Mucosa of rectum (tissue), 2 donors: ENCODE measurements at regions not wholly inside any gene's neighbourhood (a gene's known extent, or its start where the extent isn't known, plus 50 kb on each side); places are given as distances from the start of the nearest gene placed in this dataset.
"Not testable (repeated sequence)": the region's sequence is repeated elsewhere in the genome, so short reads cannot be mapped to it uniquely, and the experiment has no call there.

Experiments
- H3K27ac ChIP-seq, 2 donors: one replicate each; pipeline ENCODE4 v1.7.0; 2013; ENCODE audit warnings: inconsistent platforms in 2 of 2, low read depth in 2 of 2, low read length in 2 of 2
- H3K27me3 ChIP-seq, 2 donors: one replicate each; pipeline ENCODE4 v1.7.0; 2013; ENCODE audit warnings: low read length in 2 of 2; ENCODE audit not compliant: control insufficient read depth in 2 of 2, insufficient read depth in 2 of 2
- H3K36me3 ChIP-seq, 2 donors: one replicate each; pipeline ENCODE4 v1.7.0; 2013; ENCODE audit warnings: low read length in 2 of 2; ENCODE audit not compliant: control insufficient read depth in 2 of 2, insufficient read depth in 2 of 2
- H3K4me1 ChIP-seq, 2 donors: one replicate each; pipeline ENCODE4 v1.7.0; 2013; ENCODE audit warnings: low read length in 2 of 2, mild to moderate bottlenecking in 1 of 2; ENCODE audit not compliant: control insufficient read depth in 2 of 2, insufficient read depth in 2 of 2
- H3K4me3 ChIP-seq, 2 donors: one replicate each; pipeline ENCODE4 v1.7.0; 2013; ENCODE audit warnings: low read length in 2 of 2
- H3K9ac ChIP-seq, 2 donors: one replicate each; pipeline ENCODE4 v1.7.0; 2013; ENCODE audit warnings: low read length in 2 of 2, low read depth in 1 of 2, mild to moderate bottlenecking in 1 of 2
- H3K9me3 ChIP-seq, 2 donors: one replicate each; pipeline ENCODE4 v1.7.0; 2013; ENCODE audit warnings: low read length in 2 of 2; ENCODE audit not compliant: control insufficient read depth in 2 of 2
- donor health status: healthy.
- donor health status: Normal muscosa, but diverticular disease.

- Histone ChIP-seq H3K9me3 (no peaks in the 10 kb centered on the region), H3K36me3 (no peaks in the 10 kb centered on the region), H3K4me3 (no peak overlapping the region), H3K9ac (no peak overlapping the region), H3K4me1 (no peaks in the 10 kb centered on the region), H3K27ac (no peak overlapping the region), H3K27me3 (no peaks in the 10 kb centered on the region)
These were observed 579.4 kb upstream of the FAM98A start for GRCh38 chr2:34178482-34178881.

GRCh38 chr2:34176693-34177092, 577.6 kb upstream of the FAM98A start:
- Histone ChIP-seq H3K27ac (no peak overlapping the region), H3K9ac (no peak overlapping the region), H3K4me1 (no peaks in the 10 kb centered on the region), H3K9me3 (no peaks in the 10 kb centered on the region), H3K4me3 (no peak overlapping the region), H3K27me3 (no peaks in the 10 kb centered on the region), H3K36me3 (no peaks in the 10 kb centered on the region)

GRCh38 chr2:34174506-34174905, 575.4 kb upstream of the FAM98A start:
- no peaks in the 10 kb centered on the region for H3K4me1 ChIP-seq
- no peaks in the 10 kb centered on the region for H3K9me3 ChIP-seq
- no peak overlapping the region for H3K27ac ChIP-seq
- H3K36me3 ChIP-seq, result no peaks in the 10 kb centered on the region
- H3K27me3 ChIP-seq, result no peaks in the 10 kb centered on the region
- H3K4me3 ChIP-seq, result no peak overlapping the region
- no peak overlapping the region for H3K9ac ChIP-seq

- no peaks in the 10 kb centered on the region for H3K9me3 ChIP-seq
- no peaks in the 10 kb centered on the region for H3K4me1 ChIP-seq
- no peak overlapping the region for H3K9ac ChIP-seq
- no peaks in the 10 kb centered on the region for H3K36me3 ChIP-seq
- no peak overlapping the region for H3K27ac ChIP-seq
- H3K27me3 ChIP-seq, result no peaks in the 10 kb centered on the region
- H3K4me3 ChIP-seq, result no peak overlapping the region
These were observed 563.1 kb upstream of the FAM98A start for GRCh38 chr2:34162231-34162630.

GRCh38 chr2:34161549-34161948, 562.5 kb upstream of the FAM98A start:
- Histone ChIP-seq H3K9ac (no peak overlapping the region), H3K36me3 (no peaks in the 10 kb centered on the region), H3K9me3 (no peaks in the 10 kb centered on the region), H3K4me3 (no peak overlapping the region), H3K27me3 (no peaks in the 10 kb centered on the region), H3K4me1 (no peaks in the 10 kb centered on the region), H3K27ac (no peak overlapping the region)

GRCh38 chr2:34159901-34160300, 560.8 kb upstream of the FAM98A start:
- H3K27me3 ChIP-seq, result no peaks in the 10 kb centered on the region
- no peaks in the 10 kb centered on the region for H3K36me3 ChIP-seq
- H3K4me3 ChIP-seq, result no peak overlapping the region
- no peak overlapping the region for H3K9ac ChIP-seq
- H3K27ac ChIP-seq, result no peak overlapping the region
- H3K9me3 ChIP-seq, result no peaks in the 10 kb centered on the region
- H3K4me1 ChIP-seq, result no peaks in the 10 kb centered on the region

- Histone ChIP-seq H3K27ac (no peak overlapping the region), H3K9ac (no peak overlapping the region), H3K27me3 (no peaks in the 10 kb centered on the region), H3K36me3 (no peaks in the 10 kb centered on the region), H3K9me3 (no peaks in the 10 kb centered on the region), H3K4me3 (no peak overlapping the region), H3K4me1 (no peaks in the 10 kb centered on the region)
These were observed 554.4 kb upstream of the FAM98A start for GRCh38 chr2:34153484-34153883.

- no peaks in the 10 kb centered on the region for H3K4me1 ChIP-seq
- no peak overlapping the region for H3K27ac ChIP-seq
- no peaks in the 10 kb centered on the region for H3K36me3 ChIP-seq
- no peak overlapping the region for H3K4me3 ChIP-seq
- H3K27me3 ChIP-seq, result no peaks in the 10 kb centered on the region
- no peaks in the 10 kb centered on the region for H3K9me3 ChIP-seq
- no peak overlapping the region for H3K9ac ChIP-seq
These were observed 548.7 kb upstream of the FAM98A start for GRCh38 chr2:34147780-34148179.

GRCh38 chr2:34143149-34143548, 544.0 kb upstream of the FAM98A start:
- H3K9me3 ChIP-seq, result no peaks in the 10 kb centered on the region
- no peak overlapping the region for H3K9ac ChIP-seq
- H3K4me3 ChIP-seq, result no peak overlapping the region
- H3K27me3 ChIP-seq, result no peaks in the 10 kb centered on the region
- H3K27ac ChIP-seq, result no peak overlapping the region
- H3K4me1 ChIP-seq, result no peaks in the 10 kb centered on the region
- H3K36me3 ChIP-seq, result no peaks in the 10 kb centered on the region

- H3K4me1 ChIP-seq, H3K9me3 ChIP-seq, H3K27me3 ChIP-seq, H3K27ac ChIP-seq, H3K4me3 ChIP-seq, H3K9ac ChIP-seq, H3K36me3 ChIP-seq: not testable (repeated sequence)
These were observed 543.5 kb upstream of the FAM98A start for GRCh38 chr2:34142531-34143008.

- H3K9me3 ChIP-seq, H3K36me3 ChIP-seq, H3K4me1 ChIP-seq, H3K9ac ChIP-seq, H3K27ac ChIP-seq, H3K4me3 ChIP-seq, H3K27me3 ChIP-seq: not testable (repeated sequence)
These were observed 534.0 kb upstream of the FAM98A start for GRCh38 chr2:34133065-34133464.
